Suprapubic skin (tissue), 4 donors: ENCODE measurements at regions not wholly inside any gene's neighbourhood (a gene's known extent, or its start where the extent isn't known, plus 50 kb on each side); places are given as distances from the start of the nearest gene placed in this dataset.
"Not testable (repeated sequence)": the region's sequence is repeated elsewhere in the genome, so short reads cannot be mapped to it uniquely, and the experiment has no call there.

Source experiments
- DNase-seq, 2 donors: peaks; one replicate each; pipeline ENCODE4 v3.0.0-alpha.2; 2019; ENCODE audit warnings: low spot score in 2 of 2
- H3K27ac ChIP-seq: fragments of 200-600 bp; sonication (generic); one replicate; pipeline ENCODE4 v1.5.1; 2019
- H3K27me3 ChIP-seq: fragments of 200-600 bp; sonication (generic); one replicate; pipeline ENCODE4 v1.5.1; 2019
- H3K36me3 ChIP-seq: fragments of 200-600 bp; sonication (generic); one replicate; pipeline ENCODE4 v1.5.1; 2019
- H3K4me1 ChIP-seq: fragments of 200-600 bp; sonication (generic); one replicate; pipeline ENCODE4 v1.5.1; 2019
- H3K4me3 ChIP-seq: fragments of 200-600 bp; sonication (generic); one replicate; pipeline ENCODE4 v1.5.1; 2019; ENCODE audit warnings: mild to moderate bottlenecking
- H3K9me3 ChIP-seq: fragments of 200-600 bp; sonication (generic); one replicate; pipeline ENCODE4 v1.5.1; 2019
- CTCF ChIP-seq, 2 donors: fragments of 200-600 bp in 1 of 2; fragments of 450-650 bp in 1 of 2; sonication (generic) in 1 of 2; IDR thresholded peaks; one replicate each; pipeline ENCODE4 v1.5.1; 2016 to 2019; ENCODE audit warnings: antibody characterized with exemption in 2 of 2, mild to moderate bottlenecking in 1 of 2, moderate library complexity in 1 of 2
- EP300 ChIP-seq: sonication (generic); formaldehyde crosslinking; IDR thresholded peaks from one replicate; pipeline ENCODE4 v1.6.1; 2017; ENCODE audit warnings: antibody characterized with exemption
- POLR2A ChIP-seq, 2 donors: fragments of 450-650 bp; IDR thresholded peaks; one replicate each; pipeline ENCODE4 v1.6.1; 2017; ENCODE audit warnings: antibody characterized with exemption in 2 of 2, mild to moderate bottlenecking in 2 of 2, moderate library complexity in 2 of 2
- POLR2AphosphoS5 ChIP-seq, 3 donors: sonication (generic); formaldehyde crosslinking; IDR thresholded peaks; one replicate each; pipeline ENCODE4 v1.6.1; 2017; ENCODE audit warnings: antibody characterized with exemption in 3 of 3
- WGBS: methylation state at CpG from one replicate; pipeline ENCODE4 v1.1.5; 2018; 5-methylcytosine and 5-hydroxymethylcytosine counted together

- no peak for DNase-seq
- Histone ChIP-seq H3K27me3 (no peaks in the 10 kb centered on the region), H3K9me3 (no peaks in the 10 kb centered on the region), H3K4me1 (peaks cover 10% of the 10 kb centered on the region), H3K4me3 (no peak overlapping the region), H3K36me3 (no peaks in the 10 kb centered on the region), H3K27ac (no peak overlapping the region)
- WGBS, result 74% methylated on average over 3 of the region's 3 CpGs
- no peak for TF ChIP-seq EP300
- no peak for TF ChIP-seq POLR2A (IDR thresholded peaks at IDR 0.05)
- TF ChIP-seq POLR2AphosphoS5 (IDR thresholded peaks at IDR 0.05), result no peak
- no peak for TF ChIP-seq CTCF (IDR thresholded peaks at IDR 0.05)
Measured at GRCh38 chr5:14925326-14925725, 53.7 kb upstream of the ANKH start.

- H3K9me3 ChIP-seq, H3K27me3 ChIP-seq, H3K36me3 ChIP-seq, DNase-seq, H3K4me3 ChIP-seq, H3K27ac ChIP-seq: not testable (repeated sequence)
- 93% methylated on average over 6 of the region's 6 CpGs for WGBS
- peaks cover 11% of the 10 kb centered on the region for H3K4me1 ChIP-seq
Measured at GRCh38 chr5:14922952-14923351, 51.4 kb upstream of the ANKH start.

- no peak for DNase-seq
- Histone ChIP-seq H3K27me3 (no peaks in the 10 kb centered on the region), H3K36me3 (no peaks in the 10 kb centered on the region), H3K27ac (no peak overlapping the region), H3K4me1 (peaks cover 15% of the 10 kb centered on the region), H3K9me3 (no peaks in the 10 kb centered on the region), H3K4me3 (no peak overlapping the region)
- no peak for TF ChIP-seq POLR2AphosphoS5 (IDR thresholded peaks at IDR 0.05)
- 89% methylated on average over 9 of the region's 9 CpGs for WGBS
Measured at GRCh38 chr5:14922456-14922855, 50.9 kb upstream of the ANKH start.
